ENCODE measurements at regions not wholly inside any gene's neighbourhood (a gene's known extent, or its start where the extent isn't known, plus 50 kb on each side); places are given as distances from the start of the nearest gene placed in this dataset.

DNA sequence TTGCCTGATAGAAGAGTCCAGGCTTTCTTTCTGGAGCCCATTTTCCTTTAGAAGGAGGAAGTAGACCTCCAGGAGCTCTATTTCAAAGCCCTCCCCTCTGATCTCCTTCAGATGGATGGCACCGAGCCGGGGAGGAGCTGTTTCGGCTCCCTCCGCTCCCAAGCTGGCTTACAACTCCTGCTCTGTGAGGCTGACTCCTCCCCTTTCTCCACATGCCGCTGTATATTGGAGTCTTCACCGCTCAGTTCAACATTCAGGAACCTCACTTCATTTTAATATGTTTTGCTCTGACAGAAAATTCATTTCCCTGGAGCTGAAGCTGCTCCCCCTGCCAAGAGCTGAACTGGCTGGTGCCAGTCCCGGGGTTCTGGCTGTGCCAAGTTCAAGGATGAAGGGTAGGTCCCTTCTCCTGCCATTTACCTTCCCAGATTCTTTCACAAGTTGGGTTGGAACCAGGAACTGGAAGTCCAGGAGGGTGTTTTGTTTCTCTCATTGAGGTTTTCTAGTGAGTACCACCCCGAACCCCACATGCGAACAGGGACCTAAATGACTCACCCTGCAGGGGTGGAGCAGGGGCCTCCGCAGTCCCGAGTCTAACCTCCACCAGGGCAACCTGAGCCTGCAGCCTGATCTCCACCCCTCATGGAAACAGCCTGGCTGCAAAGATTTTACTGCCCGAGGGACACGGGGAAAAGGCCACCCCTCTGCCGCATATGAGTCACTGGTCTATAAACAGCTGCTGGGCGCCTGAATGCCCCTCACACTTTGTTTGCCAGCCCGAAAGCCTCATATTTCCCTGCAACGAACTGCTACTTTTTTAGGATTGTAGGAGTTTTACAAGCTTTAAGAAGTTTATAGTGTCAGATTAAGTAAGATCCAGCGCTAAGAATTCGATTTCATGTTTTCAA, 68.6 kb upstream of the FOXA2 start:
- DNase-seq (ENCODE audit: low read depth, low spot score) = no peak

DNA sequence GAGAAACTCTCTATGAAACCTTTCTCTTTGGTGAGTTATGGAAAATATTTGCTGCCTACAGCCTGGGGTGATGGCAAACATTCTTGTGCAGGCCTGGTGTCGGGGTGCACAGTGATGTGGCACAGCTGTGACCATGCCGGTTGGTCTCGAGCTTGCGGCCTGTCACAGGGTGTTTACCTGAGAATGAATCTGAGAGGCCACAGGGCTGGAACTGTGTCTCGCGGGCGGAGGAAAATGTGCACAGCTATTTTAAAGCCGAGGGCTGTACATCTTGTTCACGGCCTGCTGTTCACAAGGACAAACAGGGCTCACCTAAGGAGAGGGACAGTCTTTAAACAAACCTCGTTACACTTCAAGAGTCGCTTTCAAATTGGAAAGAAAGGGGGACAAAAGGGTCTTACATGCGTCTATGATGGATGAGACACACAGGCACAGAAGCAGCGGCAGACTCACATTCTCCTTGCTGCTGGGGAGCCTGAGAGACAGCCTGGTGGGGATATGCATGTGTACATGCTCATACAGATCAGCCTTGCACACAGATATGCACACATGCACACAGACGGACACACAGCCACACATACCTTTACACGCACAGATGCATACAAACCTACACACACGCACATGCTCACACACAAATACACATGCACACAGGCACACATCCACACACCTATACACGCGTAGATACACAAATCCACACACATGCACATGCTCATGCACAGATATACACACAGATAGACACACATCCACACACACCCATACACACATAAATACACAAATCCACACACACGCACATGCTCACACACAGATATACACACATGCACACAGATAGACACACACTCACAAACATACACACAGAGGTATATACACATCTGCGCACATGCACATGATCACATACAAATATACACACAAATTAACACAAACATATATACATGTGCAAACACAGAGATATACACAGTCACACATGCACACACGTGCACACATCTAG, 69.6 kb upstream of the FOXA2 start:
- no peak for DNase-seq (ENCODE audit: low read depth, low spot score)

DNA sequence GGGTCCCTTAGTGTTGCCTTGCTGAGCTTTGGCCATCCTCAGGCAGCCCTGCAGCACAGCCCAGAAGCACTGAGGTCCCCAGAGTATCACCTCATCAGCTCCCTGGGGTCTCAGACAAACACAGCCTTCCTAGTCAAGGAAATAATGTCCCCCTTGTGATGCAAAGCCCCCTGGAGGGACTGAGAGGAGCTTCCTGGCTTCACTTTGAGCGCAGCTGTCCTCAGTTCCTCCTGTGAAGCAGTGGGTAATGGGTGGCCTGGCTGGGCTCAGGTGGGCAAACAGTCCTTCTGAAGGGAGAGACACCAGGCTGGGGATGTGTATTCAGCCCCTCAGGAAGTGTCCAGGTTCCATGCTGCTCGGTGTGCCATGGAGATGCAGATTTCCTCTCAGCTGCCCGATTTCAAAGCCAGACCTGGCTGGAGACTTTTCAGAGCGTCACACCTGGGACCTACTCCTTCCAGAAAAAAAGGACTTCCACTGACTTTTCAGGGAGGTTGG, 79.2 kb upstream of the FOXA2 start:
- DNase-seq (ENCODE audit: low read depth, low spot score) = no peak

DNA sequence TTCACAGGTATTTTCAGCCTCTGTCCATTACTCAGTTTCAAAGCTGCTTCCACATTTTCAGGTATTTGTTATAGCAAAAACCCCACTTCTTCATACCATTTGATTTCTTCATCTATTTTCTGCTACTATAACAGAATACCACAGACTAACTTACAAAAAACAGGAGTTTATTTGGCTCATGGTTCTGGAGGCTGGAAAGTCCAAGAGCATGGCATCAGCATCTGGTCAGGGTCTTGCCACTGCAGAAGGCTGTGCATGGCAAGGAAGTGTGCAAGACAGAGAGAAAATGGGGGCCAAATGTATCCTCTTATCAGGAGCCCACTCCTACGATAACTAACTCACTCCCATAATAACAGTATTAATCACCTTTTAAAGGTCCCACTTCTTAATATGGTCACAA, 82.8 kb upstream of the FOXA2 start:
- DNase-seq (ENCODE audit: low read depth, low spot score) = no peak

DNA sequence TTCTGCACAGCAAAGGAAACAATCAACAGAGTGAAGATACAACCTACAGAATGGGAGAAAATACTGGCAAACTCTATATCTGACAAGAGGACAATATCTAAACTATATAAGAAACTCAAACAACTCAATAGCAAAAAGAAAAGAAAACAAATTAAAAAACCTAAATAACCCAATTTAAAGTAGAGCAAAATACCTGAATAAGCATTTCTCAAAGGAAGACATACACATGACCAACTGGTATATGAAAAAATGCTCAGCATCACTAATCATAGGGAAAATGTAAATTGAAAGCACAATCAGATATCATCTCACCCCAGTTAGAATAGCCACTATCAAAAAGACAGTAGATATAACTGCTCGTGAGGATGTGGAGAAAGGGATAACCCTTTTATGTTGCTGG, 87.8 kb upstream of the FOXA2 start:
- DNase-seq (ENCODE audit: low read depth, low spot score) = no peak

DNA sequence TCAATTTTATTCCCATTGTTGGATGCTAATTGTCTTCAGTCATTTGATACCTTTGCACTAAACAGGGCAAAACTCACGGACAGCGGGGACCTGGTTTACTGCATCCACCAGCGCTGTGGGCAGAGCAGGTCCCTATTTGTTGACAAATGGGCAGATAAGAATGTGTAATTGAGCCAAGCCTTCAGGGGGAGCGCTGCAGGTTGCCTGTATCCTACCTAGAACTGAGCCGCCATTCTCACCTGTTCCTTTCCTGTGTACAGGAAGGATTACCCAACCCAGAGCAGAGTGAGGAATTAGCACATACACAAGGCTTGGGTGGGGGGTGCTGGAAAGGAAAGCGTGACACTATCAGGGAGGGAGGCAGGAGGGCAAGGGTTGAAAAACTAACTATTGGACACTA, 89.1 kb upstream of the FOXA2 start:
- DNase-seq (ENCODE audit: low read depth, low spot score) = no peak

DNA sequence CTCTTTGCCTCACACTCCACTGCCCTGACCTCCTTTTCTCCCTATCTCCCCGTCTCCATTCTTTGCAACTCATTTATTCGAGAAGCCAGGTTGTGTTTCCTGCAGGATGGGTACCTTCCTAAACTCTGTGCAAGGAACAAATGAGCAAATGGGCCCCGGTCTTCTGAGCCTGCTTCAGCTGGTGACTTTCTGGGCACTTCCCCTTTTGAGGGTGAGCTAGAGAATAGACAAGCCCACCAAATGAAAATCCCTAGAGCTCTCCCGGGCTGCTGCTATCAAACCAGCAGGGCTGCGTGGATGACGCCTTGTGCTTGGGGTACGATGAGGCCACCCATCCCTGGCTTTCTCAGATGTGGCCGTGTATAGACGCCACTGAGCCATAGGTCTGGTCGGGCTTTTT, 91.0 kb upstream of the FOXA2 start:
- DNase-seq (ENCODE audit: low read depth, low spot score) = no peak

DNA sequence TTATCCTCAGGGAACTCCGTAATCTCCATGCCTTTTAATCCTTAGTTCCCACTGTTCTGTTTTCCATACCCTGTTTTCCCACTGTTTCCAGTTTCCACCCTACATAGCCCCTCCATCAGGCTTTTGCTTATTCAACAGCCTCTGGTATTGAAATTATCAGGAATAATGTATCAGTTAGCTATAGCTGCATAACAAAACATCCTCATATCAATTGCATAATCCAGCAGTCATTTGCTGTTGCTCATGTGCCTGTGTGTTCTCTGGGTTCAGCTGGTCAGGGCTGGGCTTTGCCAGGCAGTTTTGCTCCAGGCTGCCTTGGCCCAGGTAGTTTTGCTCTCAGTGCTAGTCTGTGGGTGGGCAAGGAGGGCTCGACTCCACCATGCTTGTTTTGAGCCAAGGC, 94.3 kb upstream of the FOXA2 start:
- no peak for DNase-seq (ENCODE audit: low read depth, low spot score)

DNA sequence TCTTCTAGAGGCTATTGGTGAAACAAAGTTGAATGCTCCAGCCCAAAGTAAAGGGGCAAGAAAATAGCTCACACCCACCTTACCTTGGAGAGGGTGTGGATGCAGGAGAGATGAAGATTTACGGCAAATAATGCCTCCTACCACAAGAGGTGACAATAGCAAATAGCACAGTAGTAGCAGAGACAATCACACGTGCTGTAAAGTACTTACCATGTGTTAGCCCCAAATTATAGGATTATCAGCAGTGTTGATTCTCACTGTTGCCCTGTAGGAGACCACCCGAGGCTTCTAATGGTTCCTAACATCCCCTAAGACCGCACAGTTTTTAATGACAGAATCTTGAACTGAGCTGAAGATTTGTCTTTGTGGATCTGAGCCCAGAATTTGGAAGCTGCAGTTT, 94.8 kb upstream of the FOXA2 start:
- no peak for DNase-seq (ENCODE audit: low read depth, low spot score)

DNA sequence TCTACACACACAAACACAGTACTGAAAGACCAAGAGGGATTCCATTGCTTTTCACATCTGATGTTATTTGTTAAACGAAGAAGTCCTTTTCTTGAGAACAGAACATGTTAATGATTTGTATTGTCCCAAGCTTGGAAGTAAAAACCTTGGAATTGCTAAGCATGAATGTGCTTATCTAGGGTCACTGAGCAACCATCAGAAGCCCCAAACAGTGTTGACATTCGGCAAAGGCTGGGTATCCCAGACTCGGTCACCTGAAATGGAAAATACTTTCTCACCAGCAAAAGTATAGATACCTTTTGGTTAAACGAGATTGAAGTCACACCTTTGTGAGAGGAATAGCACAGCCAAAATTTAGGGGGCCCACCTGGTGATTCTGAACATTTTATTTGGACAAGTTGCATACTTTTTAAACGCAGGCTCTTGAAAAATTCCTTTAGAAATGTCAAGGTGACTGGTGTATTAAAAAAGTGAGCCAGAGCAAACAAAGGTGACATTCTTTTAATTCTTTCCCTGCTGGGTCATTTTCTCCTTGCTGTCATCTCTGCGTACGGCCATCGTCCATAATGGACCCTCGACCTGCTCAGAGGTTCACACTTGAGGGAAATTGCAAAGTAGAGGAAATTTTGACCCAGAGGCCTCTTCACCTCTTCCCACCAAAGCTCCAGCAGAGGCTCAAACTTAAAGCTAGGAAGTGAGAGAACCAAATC, 95.8 kb upstream of the FOXA2 start:
- DNase-seq (ENCODE audit: low read depth, low spot score) = no peak

DNA sequence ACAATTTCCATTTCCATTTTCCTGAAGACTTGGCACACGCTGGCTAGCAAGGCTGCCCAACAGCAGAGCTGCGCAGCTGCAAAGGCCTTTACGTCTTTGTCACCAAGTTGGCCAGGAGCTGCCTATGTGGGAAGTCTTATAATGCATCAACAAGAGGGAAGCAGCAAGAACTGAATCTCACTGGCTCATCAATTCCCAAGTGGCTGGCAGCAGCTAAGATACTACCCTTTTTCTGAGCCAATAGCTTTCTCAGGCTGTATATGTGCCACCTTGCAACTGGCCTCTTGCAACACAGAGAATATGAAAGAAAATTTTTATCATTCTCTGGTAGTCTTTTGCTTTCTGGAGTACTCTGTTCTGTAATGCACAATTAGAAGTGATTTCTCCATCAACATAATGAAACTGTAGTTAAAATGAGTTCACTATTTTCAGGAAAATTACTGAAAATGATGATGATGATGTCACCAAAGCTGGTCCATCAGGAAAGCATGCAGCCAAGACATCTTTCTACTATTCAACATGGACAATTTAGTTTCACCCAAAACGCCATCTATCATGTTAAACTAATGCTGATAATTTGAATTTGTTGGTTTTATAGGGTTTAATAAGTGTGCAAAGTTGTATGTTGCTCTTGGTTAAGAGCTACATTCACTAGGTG, 97.3 kb upstream of the FOXA2 start:
- no peak for DNase-seq (ENCODE audit: low read depth, low spot score)

DNA sequence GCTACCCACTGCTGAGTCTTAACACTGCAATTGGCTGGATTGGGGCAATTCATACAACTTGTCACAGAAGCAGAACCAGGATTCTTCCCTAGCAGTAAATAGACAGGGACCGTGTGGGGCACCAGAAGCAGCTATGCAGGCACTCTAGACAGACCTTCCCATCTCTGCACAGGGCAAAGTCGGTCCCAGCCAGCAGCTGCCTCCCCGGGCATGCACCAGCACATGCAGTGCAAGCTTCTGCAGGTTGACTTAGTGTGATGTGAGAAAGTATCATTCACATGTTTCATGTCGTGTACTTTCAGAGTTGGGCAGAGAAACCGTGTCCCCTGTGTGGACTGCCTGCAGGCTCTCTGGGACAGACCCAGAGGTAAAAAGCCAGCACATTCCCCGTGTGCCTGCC, 98.0 kb upstream of the FOXA2 start:
- DNase-seq (ENCODE audit: low read depth, low spot score) = no peak

DNA sequence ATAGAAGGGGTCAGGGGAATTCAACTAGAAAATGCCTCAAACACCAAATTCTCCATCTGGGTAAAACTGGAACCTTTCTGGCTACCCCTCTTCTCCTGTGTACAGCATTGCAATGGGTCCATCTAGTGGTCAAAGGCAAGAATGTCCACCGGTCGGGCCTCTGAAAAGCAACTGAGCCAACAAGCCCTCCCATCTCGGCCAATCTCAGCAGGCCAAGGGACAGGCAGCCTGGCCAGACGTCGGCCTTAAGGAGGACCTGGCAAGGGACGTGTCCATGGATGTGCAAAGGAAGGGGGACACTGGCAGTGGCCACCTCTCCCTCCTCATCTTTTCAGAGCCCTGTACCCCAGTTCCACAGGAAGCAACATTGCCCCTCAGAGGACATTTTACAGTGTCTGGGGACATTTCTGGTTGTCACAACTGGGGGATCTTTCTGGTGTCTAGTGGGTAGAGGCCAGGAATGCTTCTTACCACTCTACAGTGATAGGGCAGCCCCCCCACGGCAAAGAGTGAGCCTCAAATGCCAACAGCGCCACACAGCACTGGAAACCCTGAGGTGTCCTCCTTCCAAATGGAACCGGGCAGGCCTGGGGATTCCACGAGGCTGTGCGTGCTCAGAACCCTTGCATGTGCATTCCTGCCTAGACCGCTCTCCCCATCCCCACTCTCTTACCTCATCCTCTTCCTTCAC, 99.8 kb upstream of the FOXA2 start:
- peak; percentile 51 for DNase-seq (ENCODE audit: low read depth, low spot score)

DNA sequence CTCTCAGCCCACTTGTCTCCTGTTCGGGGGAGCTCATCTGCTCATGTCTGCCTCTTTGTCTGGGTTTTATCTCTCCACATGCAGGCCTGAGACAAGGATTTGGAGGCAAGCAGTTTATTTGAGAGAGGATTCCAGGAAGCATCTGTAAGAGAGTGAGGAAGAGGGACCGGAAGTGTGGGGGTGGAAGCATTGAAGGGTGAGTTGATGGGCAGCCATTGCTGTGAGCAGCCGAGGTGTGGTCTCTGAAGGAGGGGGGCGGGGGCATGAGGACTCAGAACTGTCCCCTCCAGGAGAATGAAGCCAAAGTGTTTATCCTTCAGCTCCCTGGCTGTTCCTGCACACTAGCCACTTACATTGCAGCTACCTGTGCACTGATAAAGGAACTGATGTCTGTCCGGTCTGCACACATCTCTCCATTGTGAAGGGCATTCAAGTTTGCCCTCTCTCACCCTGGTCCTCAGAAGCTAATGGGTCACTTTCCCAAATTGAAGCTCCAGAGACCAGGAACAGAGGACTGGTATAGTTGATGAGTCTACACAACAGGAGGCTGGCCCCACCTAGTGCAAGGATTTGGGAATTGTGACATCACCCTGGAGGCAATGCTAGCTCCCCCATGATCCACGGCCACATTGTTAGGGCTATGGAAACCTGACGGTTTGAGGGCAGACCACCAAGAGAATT, 100.5 kb upstream of the FOXA2 start:
- no peak for DNase-seq (ENCODE audit: low read depth, low spot score)

DNA sequence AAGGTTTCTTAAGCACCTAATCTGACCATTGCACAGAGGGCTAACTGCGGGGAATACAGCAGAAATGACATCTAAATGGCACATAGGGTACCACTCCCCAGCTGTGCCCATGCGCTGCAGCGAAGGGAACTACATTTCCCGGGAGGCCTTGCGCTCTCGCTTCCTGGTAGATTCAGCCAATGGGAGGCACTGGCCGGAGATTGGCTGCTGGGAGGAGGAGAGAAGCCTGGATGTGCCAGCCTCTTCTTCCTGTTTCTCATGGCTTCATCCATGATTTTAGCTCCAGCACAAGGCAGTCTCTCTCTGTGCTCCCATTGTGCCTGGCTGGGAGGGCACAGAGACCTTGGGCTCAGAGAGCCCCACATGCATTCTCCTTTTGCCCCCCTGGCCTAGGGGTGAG, 101.7 kb upstream of the FOXA2 start:
- DNase-seq (ENCODE audit: low read depth, low spot score) = peak; percentile 32

DNA sequence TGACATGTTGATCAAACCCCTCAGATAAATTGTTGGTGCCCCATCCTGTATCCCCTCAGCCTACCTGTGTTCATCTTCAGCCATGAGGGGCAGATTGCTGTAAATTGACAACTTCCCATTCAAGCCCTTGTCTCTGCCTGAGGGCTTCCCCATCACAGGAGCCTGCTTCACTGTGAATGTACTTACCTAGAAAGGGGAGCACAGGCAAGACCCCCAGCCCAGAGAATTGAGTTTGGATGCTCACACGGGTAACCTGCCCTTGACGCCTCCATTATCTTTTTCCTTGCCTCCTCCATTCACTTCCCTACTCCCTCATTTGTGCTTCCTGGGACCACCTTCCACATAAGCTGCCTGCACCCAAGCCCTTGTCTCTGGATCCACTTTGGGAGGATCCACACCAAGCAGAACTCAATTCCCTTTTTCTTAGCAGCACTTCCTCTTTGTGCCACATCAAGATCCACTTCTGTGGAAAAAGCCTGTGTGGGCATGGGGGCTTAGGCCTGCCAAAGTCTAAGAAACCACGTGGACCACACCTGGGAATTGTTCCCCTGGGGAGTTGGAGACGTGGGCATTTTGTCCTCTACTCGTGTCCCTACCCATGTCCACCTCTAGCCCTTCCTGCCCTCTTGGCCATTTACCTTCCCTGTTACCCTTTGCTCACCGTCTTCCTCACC, 103.4 kb upstream of the FOXA2 start:
- DNase-seq (ENCODE audit: low read depth, low spot score) = no peak

DNA sequence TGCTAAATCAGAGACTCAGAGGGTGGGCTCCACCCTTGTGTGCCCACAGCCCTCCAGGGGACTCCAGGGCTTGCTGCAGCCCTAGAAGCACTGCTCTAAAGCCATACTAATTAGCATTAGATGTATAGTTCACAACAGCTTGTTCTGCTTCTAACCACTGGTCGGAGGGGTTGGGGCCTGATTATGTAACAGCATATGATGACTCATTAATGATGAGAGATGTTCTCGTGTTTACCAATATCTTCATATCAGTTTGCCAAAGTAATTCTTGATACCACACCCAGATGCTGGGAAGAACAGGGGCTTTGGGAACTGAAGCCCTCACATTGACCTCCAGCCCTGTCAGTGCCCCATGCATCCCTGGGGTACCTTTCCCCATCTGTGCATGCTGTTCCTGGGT, 104.1 kb upstream of the FOXA2 start:
- no peak for DNase-seq (ENCODE audit: low read depth, low spot score)

DNA sequence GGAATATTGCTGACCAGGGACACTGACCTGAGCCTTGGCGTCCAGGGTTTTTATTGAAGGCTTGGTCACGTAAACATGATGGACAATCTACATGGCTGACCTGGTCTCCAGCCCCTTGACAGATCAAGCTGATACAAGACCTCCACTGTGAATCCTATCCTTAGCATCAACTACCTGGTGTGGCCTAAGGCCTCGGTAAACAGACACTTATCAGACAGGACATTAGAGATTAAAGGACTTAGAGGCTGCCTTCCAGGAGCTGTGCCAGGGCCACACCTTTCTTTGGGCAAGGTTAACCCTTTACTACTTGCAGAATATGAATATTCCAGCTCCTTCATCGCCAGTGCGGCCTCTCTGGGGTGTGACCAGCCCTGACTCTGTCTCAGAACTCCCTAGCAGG, 104.9 kb upstream of the FOXA2 start:
- no peak for DNase-seq (ENCODE audit: low read depth, low spot score)

DNA sequence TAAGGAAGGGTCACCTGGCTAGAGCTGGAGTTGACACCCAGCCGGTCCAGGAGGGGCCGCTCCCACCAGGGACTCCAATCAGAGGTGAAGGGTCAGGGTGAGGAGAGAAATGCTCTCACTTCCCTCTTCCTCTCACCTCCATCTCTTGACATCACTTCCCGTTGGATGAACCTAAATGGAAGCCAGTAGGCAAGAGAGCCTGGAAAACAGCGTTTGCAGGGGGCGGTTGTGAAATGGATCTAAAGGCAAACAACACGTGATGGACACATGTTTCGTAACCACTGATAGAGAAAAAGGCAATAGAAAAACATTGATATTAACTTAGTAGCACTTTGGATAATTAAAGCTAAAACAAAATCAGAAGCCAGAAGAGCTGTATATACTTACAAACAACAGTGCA, 105.6 kb upstream of the FOXA2 start:
- DNase-seq (ENCODE audit: low read depth, low spot score) = no peak

Data from smooth muscle cell of the brain vasculature (primary cell).